ENCODE measurements at regions not wholly inside any gene's neighbourhood (a gene's known extent, or its start where the extent isn't known, plus 50 kb on each side); places are given as distances from the start of the nearest gene placed in this dataset.

- TF ChIP-seq, protein P1, sequence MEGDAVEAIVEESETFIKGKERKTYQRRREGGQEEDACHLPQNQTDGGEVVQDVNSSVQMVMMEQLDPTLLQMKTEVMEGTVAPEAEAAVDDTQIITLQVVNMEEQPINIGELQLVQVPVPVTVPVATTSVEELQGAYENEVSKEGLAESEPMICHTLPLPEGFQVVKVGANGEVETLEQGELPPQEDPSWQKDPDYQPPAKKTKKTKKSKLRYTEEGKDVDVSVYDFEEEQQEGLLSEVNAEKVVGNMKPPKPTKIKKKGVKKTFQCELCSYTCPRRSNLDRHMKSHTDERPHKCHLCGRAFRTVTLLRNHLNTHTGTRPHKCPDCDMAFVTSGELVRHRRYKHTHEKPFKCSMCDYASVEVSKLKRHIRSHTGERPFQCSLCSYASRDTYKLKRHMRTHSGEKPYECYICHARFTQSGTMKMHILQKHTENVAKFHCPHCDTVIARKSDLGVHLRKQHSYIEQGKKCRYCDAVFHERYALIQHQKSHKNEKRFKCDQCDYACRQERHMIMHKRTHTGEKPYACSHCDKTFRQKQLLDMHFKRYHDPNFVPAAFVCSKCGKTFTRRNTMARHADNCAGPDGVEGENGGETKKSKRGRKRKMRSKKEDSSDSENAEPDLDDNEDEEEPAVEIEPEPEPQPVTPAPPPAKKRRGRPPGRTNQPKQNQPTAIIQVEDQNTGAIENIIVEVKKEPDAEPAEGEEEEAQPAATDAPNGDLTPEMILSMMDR (conservative IDR thresholded peaks at IDR 0.05; ENCODE audit: low read depth, low read length), result no peak
- no peak overlapping the region for H3K4me3 ChIP-seq (ENCODE audit: low read depth, low read length)
- DNase-seq (ENCODE audit: low read depth), result no peak
These were observed 283.2 kb downstream of the SH3GL2 start for GRCh38 chr9:17862101-17862500.

GRCh38 chr9:17862629-17863028, 283.8 kb downstream of the SH3GL2 start:
- no peak for DNase-seq (ENCODE audit: low read depth)
- H3K4me3 ChIP-seq (ENCODE audit: low read depth, low read length), result no peak overlapping the region
- TF ChIP-seq, protein P1 (conservative IDR thresholded peaks at IDR 0.05; ENCODE audit: low read depth, low read length), result no peak

- TF ChIP-seq, protein P1 (conservative IDR thresholded peaks at IDR 0.05; ENCODE audit: low read depth, low read length), result no peak
- no peak for DNase-seq (ENCODE audit: low read depth)
- H3K4me3 ChIP-seq (ENCODE audit: low read depth, low read length), result no peak overlapping the region
These were observed 284.5 kb downstream of the SH3GL2 start for GRCh38 chr9:17863213-17863883.

- no peak for DNase-seq (ENCODE audit: low read depth)
- TF ChIP-seq, protein P1 (conservative IDR thresholded peaks at IDR 0.05; ENCODE audit: low read depth, low read length), result no peak
- no peak overlapping the region for H3K4me3 ChIP-seq (ENCODE audit: low read depth, low read length)
These were observed 285.1 kb downstream of the SH3GL2 start for GRCh38 chr9:17863924-17864323.

DNA sequence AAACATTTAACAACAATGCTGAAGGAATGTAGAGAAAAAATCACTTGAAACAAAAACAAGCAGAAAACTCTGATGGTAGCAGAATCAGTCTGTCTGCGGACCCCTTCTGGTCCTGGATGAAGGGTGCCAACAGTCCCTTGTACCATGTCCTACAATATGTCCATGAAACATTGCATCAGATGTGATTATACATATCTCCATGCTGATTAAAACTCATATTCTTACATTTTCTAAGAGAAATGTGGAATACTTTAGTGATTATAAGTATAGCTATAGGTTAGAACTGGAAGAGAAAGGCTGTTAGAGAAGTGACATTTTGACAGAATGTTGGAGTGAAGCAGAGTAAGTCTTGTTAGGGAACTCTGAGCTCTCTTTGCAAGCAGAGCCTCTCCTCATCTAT, 286.1 kb downstream of the SH3GL2 start:
- TF ChIP-seq, protein P1 (conservative IDR thresholded peaks at IDR 0.05; ENCODE audit: low read depth, low read length), result no peak
- no peak overlapping the region for H3K4me3 ChIP-seq (ENCODE audit: low read depth, low read length)
- no peak for DNase-seq (ENCODE audit: low read depth)

GRCh38 chr9:17865881-17866280, 287.0 kb downstream of the SH3GL2 start:
- H3K4me3 ChIP-seq (ENCODE audit: low read depth, low read length), result no peak overlapping the region
- TF ChIP-seq, protein P1 (conservative IDR thresholded peaks at IDR 0.05; ENCODE audit: low read depth, low read length), result no peak
- no peak for DNase-seq (ENCODE audit: low read depth)

DNA sequence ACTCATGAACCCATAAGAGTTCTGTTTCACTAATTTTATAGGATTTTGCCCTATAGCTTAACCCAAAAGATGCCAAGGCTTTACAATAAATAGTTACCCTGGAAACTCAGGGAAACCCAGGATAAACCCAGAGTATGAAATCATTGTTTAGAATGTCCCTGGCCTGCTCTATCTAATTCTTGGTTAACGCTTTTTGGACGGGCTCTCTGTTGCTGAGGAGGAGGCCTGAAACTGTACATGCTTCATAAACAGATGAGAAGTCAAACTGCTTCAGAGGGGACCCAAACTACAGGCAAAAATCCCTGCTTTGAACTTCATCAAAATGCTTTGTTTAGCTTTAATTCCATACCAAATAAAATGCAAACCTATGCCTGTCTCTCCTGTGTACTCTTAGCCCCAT, 291.9 kb downstream of the SH3GL2 start:
- no peak overlapping the region for H3K4me3 ChIP-seq (ENCODE audit: low read depth, low read length)
- TF ChIP-seq, protein P1 (conservative IDR thresholded peaks at IDR 0.05; ENCODE audit: low read depth, low read length), result no peak
- DNase-seq (ENCODE audit: low read depth), result no peak

All from choroid plexus epithelial cell (primary cell).